ENCODE measurements at regions not wholly inside any gene's neighbourhood (a gene's known extent, or its start where the extent isn't known, plus 50 kb on each side); places are given as distances from the start of the nearest gene placed in this dataset.

GRCh38 chr20:58109126-58109880, 119.2 kb downstream of the ANKRD60 start:
- no peak for DNase-seq

- DNase-seq, result no peak
These were observed 120.9 kb downstream of the ANKRD60 start for GRCh38 chr20:58107533-58107932.

DNA sequence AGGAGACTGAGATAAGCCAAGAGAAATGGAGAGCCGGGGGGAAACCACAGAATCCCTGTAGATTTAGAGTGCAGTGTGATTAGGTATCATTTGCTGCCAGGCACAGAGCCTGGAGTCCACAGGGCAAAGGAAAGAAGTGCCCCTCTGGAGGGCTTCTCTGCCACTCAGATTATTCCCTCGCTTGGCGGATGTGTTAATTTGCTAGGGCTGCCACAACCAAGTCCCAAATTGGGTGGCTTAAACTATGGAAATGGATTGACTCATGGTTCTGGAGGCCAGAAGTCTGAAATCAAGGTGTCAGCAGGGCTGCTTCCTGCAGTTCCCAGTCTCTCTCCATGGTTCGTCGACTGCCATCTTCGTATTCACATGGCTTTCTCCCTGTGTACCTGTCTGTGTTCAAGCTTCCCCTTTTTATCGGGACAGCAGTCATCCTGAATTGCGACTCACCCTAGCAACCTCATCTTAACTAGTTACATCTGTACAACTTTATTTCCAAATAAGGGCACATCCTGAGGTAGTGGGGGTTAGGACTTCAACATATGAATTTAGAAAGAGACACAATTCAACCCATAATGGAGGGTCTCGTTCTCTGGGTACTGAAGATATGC, 122.2 kb downstream of the ANKRD60 start:
- DNase-seq, result no peak

DNA sequence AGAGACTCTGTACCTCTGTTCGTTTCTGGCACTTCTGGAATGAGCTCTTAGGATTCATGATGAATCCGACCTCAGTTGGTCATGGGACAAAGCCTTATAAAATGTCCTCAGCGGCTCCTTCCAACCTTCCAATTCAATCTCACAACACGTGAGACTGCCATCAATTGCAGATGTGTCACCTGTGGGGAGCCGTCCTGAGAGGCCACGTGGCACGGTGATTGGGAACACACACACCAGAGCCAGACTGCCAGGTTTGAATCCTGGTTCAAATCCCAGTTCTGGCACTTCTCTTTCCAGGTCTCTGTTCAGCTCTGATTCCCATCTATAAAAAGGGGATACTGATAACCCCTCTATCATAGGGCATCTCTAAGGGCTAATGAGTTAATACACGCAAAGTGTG, 124.5 kb downstream of the ANKRD60 start:
- DNase-seq, result no peak

GRCh38 chr20:58103517-58103904, 124.9 kb downstream of the ANKRD60 start:
- no peak for DNase-seq

- DNase-seq, result no peak
These were observed 125.5 kb downstream of the ANKRD60 start for GRCh38 chr20:58102744-58103516.

DNA sequence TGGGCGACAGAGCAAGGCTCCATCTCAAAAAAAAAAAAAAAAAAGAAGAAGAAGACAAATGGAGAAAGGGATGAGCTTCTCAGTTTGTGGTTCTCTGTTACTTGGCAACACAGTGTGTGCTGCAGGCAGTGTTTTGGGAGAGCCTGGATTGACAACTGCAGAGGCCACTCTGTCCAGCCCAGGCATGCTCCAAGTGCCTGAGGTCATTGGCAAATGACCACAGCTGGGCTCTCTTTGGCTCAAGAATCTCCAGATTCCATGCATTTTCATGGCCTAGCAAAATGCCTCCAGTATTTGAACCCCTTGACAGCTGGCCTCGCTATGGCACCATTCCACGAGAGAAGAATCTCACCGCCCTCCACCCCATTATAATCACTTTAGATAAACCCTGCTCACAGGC, 126.2 kb downstream of the ANKRD60 start:
- no peak for DNase-seq

DNA sequence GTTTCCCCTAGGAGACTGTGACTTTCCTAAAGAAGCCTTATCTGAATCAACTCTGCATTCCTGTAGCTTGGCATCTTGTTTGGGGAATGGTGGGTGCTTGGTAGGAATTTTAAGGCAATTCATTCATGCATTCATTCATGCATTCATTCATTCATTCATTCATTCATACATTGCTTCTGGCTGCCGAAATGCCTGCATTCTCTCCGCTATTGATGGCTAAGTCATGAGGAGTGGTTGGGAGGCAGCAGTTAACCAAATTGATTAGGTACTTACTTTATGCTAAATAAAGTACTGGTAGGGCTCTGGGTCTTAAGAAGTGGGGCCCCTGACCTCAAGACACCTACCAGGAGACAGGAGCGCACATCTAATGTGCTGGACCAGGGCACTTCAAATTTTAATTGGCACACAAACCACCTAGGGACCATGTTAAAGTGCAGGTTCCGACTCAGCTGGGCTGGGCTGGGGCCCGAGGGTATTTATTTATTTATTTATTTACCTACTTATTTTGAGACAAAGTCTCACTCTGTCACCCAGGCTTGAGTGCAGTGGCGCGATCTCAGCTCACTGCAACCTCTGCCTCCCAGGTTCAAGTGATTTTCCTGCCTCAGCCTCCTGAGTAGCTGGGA, 127.6 kb downstream of the ANKRD60 start:
- DNase-seq, result no peak

GRCh38 chr20:58099956-58100730, 128.3 kb downstream of the ANKRD60 start:
- DNase-seq, result no peak

- DNase-seq, result no peak
These were observed 129.0 kb downstream of the ANKRD60 start for GRCh38 chr20:58099291-58099935.

GRCh38 chr20:58098571-58098970, 129.9 kb downstream of the ANKRD60 start:
- no peak for DNase-seq

DNA sequence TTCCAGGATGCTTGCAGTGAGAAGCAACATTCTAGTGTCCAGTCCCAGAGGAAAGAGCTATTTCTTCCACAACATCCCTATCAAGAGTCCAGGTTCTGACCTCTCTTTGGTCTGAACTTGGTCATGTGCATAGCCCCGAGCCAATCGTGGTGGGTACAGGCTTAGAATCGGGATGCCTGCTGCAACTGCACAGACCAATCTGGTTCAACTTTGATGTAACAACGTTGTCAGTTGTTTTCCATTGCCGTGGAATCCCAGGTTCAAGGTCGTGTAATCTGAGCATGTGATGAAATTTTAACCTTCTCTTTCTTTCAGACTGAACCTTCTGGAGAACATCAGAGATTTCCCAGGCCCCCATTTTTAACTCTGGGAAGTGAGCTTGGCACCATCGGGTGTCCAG, 130.5 kb downstream of the ANKRD60 start:
- no peak for DNase-seq

- DNase-seq, result no peak
These were observed 131.0 kb downstream of the ANKRD60 start for GRCh38 chr20:58097429-58097828.

- no peak for DNase-seq
These were observed 131.5 kb downstream of the ANKRD60 start for GRCh38 chr20:58096880-58097423.

- DNase-seq, result no peak
These were observed 133.8 kb downstream of the ANKRD60 start for GRCh38 chr20:58094698-58095097.

DNA sequence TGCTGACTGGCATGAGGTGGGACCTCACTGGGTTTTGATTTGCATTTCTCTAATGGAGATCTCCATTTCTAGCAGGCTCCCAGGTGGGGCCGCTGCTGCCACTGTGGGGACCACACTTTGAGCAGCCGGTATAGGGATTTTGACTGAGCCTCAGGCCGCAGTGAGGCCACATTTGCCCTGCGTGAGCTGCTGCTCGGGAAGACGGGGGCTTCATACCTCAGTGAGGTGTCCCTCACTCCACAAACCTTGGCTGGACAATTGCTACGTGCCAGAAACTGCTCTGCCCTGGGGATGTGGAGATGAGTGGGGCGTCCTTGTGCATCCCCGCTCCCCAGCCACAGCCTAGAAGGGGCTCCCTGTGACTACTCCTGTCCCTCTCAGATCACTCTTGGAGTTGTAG, 134.3 kb downstream of the ANKRD60 start:
- no peak for DNase-seq

DNA sequence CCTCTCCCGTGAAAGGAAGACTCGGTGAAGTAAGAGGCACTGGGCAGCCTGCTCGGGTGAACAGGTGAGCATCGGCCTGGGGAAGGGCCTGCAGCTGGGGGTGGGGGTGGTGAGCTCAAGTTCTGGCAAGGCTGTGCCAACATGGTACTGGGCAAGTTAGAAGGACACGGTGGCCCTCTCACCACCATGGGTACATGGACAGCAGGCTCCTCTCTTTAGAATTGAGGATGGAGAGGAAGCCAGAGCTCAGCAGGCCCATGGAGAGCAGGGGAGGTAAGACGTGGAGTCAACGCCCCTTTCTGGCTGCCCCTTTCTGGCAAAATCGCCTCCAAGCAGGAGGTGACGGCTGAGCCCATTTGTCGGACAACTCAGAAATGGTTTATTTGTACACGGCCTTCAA, 135.6 kb downstream of the ANKRD60 start:
- DNase-seq, result no peak

DNA sequence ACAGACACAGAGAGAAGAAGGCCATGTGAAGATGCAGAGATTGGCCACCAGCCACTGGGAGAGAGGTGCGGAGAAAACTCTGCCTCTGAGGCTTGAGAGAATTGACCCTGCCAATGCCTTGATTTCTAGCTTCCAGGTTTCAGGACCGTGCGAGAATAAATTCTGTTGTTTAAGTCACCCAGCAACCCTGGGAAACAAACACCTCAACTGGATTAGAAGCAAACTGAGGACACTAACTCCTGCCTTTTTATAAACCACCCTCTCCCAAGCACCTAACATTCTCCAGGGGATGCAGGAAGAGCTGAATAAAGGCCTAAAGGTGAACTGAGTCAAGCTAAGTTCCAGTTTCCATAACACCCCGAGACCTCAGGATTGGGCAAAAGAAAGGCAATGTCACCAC, 136.1 kb downstream of the ANKRD60 start:
- no peak for DNase-seq

- no peak for DNase-seq
These were observed 136.6 kb downstream of the ANKRD60 start for GRCh38 chr20:58091810-58092209.

- DNase-seq, result no peak
These were observed 138.3 kb downstream of the ANKRD60 start for GRCh38 chr20:58090161-58090560.

DNA sequence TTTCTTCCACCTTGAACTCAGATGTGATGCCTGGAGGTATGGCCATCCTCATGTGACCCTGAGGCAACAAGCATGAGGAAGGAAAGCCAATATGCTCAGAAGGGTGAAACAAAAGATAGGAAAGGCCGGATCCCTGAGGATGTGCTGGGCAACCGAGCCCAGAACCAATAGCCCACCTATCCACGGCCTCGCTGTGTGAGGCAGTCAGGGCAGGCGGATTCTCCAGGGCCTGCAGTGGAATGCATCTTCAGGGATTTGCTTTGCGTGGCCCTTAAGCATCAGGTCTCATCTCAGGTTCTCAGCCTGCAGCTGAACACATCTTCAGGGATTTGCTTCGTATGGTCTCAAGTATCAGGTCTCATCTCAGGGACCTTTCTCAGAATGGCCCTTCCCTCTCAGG, 139.8 kb downstream of the ANKRD60 start:
- DNase-seq, result no peak

DNA sequence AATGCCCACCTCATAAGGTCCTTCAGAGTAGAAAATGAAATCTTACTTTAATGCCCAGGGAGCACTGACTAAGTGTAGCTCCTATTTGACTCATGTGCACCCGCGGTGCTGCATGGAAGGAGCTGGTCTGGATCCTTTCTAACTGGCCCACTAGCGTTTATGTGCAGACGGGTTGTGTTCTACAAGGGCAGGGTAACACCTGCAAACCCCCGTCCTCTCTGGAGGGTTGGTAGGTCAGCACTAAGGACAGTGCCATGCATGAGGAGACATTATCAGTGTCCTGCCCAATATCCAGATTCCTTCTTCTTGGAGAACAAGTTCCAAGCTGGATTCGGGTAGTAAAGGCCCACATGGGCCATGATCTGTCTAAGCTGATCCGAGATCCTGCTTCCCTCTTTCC, 140.3 kb downstream of the ANKRD60 start:
- no peak for DNase-seq

All from amniotic stem cell (primary cell).